GM12872 (cell line): ENCODE measurements at regions not wholly inside any gene's neighbourhood (a gene's known extent, or its start where the extent isn't known, plus 50 kb on each side); places are given as distances from the start of the nearest gene placed in this dataset.

ENCODE experiments used
- TF ChIP-seq, protein P1 (sequence below): IDR thresholded peaks from 3 replicates; pipeline ENCODE4 v1.5.1; 2011; ENCODE audit warnings: low read depth, mild to moderate bottlenecking, low read length, moderate library complexity; ENCODE audit not compliant: insufficient read depth

DNA sequence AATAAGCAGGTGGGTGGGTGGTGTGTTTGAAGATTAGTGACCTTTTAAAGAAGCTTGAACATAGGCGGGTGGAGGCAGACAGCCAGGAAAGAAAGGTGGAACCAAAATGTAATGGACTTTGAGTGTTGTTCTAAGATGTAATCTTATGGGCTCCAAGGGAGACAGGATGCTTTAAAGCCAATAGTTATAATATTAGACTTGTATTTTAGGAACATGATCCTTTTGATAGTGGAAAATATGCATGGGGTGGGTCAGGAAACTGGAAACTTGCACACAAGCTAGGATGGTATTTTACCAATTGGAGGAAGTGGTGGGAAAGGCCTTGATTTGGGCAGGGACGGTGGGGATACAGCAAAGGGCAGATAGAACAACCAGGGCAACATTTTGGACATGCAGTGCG is 151.8 kb upstream of the PDE7B start:
- TF ChIP-seq, protein P1, sequence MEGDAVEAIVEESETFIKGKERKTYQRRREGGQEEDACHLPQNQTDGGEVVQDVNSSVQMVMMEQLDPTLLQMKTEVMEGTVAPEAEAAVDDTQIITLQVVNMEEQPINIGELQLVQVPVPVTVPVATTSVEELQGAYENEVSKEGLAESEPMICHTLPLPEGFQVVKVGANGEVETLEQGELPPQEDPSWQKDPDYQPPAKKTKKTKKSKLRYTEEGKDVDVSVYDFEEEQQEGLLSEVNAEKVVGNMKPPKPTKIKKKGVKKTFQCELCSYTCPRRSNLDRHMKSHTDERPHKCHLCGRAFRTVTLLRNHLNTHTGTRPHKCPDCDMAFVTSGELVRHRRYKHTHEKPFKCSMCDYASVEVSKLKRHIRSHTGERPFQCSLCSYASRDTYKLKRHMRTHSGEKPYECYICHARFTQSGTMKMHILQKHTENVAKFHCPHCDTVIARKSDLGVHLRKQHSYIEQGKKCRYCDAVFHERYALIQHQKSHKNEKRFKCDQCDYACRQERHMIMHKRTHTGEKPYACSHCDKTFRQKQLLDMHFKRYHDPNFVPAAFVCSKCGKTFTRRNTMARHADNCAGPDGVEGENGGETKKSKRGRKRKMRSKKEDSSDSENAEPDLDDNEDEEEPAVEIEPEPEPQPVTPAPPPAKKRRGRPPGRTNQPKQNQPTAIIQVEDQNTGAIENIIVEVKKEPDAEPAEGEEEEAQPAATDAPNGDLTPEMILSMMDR, result no peak

DNA sequence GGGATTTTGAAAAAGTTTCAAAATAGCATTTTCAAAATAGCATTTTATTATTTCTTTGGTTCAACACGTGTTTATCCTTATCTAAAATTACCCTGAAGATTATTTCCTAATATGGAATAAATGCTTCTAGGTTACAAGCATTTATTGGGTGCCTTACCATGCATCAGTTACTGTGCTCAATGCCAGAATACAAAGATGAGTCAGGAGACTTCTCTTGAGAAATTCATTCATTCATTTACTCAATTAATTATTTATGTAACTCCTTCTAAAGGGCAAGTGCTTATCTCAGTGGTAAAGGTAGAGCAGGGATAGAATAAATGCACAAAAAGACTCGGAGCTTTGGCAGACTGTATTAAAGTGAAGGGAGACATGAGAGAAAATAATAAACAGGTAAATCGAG is 150.1 kb upstream of the PDE7B start:
- TF ChIP-seq, protein P1, result no peak

DNA sequence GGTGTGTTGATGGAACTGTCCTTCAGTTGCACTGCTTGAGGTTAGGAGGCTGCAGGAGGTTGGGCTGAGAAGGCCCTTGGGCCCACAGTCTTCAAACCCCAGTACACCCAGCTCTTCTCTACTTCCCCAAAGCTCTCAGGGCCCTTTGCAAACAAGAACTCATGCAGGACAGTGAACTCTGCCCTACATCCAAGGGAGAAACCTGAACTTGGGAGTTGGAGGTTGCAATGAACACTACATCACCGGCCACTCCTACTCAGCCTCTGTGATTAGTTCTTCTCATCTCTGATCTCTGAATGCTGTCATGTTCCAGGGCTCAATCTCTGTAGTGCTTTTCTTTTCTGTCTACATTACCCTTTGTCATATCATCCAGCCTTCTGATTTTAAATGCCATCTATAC is 148.5 kb upstream of the PDE7B start:
- TF ChIP-seq, protein P1, result no peak

DNA sequence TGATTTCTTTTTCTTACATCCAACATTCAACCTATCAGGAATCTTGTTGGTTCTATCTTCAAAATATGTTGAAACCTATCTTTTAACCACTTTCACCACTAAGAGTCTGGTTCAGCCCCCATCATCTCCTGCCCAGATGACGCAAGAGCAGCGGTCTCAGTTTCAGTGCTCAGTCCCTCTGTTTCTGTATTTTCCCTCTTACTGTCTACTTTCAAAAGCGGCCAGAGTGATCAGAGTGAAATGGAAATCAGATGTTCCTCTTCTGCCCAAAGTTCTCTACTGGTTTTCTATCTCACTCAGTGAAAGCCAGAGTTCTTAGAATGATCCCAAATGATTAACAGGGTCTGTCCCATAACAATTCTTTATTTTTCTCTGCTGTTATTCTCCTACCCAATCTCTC is 147.9 kb upstream of the PDE7B start:
- TF ChIP-seq, protein P1, result no peak

DNA sequence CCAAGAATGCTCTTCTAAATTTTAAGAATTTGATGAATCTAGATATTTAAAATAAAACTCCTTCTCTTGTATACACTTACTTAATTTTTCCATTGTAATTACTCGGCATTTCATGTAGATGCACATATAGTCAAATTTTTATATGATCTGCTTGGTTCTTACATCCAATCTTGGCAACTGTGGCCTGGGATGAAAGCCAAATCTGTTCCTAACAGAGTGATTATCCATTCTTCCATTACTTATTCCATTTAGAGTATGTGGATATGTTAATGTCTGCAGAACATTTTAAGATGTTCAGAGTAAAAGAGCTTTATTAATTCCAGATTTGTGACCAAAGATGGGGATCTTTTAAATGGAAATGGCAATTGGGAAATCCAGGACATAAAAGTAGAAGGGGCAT is 144.1 kb upstream of the PDE7B start:
- TF ChIP-seq, protein P1, result no peak

DNA sequence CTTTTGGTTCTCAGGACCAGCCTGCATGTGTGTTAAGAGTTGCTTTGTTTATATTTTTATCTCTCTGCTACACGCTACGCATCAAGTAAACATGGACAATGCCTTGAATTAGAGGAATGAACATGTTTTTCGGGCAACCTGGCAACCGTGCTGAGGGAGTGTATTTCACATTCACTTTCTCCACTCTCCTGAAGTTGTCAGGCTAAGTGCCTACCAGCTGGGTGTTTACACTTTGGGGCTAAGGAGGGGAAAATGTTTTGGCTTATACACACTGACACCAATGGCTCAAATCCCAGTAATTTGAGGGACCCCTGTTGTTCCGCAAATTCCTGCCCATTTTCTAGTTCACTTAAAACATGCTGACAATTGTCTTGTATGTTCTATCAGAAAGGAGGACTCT is 141.5 kb upstream of the PDE7B start:
- TF ChIP-seq, protein P1, result no peak

DNA sequence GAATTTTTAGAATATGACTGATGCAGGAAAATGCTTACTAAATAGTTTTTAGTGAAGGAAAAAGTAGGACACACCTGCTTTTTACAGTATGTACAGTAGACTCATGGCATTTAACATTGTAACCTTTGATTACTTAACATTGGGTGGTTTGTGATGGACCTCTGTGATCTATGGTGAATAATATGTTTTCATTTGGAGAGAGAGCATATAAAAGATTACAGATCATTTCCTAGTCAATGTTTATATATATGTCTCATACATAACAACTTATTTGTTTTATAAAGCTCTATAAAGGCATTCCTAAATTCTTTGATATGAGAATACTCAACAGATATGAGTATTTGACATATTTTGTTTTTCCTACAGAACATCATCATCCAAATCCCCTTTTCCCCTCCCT is 129.3 kb upstream of the PDE7B start:
- TF ChIP-seq, protein P1, result no peak

DNA sequence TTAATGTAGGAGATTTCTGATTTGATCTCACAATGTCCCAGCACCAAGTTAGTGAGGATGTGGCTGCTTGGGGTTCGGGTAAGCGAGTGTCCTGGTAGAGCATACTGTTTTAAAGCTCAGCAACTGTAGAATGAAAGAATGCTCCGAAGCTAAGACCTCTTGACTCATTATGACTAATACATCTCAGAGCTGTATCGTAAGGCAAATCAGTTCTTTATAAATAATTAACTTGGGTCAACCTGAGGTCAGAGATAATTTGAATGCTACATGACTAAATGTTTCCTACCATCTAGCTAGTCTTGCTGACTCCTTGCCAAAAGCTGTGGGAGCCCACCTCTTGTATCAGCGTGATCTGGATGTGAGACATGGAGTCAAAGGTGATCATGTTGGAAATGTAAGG is 128.8 kb upstream of the PDE7B start:
- TF ChIP-seq, protein P1, result no peak
